ENCODE measurements at regions not wholly inside any gene's neighbourhood (a gene's known extent, or its start where the extent isn't known, plus 50 kb on each side); places are given as distances from the start of the nearest gene placed in this dataset.

DNA sequence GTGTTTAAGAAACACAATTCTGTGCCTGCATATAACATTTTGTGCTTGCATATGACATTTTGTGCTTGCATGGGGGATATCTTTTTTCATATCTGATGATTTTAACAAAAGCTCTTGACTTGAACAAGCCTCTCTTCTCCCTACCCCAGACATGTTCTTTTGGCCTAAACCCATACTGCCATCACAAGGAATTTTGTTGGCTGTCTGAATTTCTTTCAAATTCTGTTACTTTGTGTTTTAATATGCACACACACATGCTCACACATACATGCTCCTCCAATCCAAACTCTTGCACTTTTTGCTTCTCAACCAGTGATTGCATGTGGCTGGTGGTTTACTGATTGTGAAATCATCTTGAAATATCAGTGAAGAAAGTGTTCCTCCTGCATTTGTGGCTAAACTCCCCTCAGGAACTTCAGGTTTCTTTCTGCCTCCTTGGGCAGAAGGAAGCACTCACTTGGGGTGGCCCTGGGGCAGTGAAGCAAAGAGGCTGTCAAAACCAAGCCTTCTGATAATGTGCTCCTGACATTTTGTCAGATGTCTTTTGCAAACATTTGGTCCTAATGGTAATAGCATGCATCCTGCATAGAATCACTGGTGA lies 377.2 kb upstream of the KLF4 start:
- H3K9me3 ChIP-seq (ENCODE audit: low read length), result no peaks in the 10 kb centered on the region
- H3K79me2 ChIP-seq (ENCODE audit: insufficient read depth, low read length), result no peaks in the 10 kb centered on the region
- no peak overlapping the region for H3K9ac ChIP-seq (ENCODE audit: low read length)
- no peaks in the 10 kb centered on the region for H3K4me1 ChIP-seq (ENCODE audit: insufficient read depth, low read length, severe bottlenecking)
- TF ChIP-seq EZH2 (IDR thresholded peaks at IDR 0.05; ENCODE audit: borderline replicate concordance, low read length), result no peak
- TF ChIP-seq, protein P1, sequence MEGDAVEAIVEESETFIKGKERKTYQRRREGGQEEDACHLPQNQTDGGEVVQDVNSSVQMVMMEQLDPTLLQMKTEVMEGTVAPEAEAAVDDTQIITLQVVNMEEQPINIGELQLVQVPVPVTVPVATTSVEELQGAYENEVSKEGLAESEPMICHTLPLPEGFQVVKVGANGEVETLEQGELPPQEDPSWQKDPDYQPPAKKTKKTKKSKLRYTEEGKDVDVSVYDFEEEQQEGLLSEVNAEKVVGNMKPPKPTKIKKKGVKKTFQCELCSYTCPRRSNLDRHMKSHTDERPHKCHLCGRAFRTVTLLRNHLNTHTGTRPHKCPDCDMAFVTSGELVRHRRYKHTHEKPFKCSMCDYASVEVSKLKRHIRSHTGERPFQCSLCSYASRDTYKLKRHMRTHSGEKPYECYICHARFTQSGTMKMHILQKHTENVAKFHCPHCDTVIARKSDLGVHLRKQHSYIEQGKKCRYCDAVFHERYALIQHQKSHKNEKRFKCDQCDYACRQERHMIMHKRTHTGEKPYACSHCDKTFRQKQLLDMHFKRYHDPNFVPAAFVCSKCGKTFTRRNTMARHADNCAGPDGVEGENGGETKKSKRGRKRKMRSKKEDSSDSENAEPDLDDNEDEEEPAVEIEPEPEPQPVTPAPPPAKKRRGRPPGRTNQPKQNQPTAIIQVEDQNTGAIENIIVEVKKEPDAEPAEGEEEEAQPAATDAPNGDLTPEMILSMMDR (IDR thresholded peaks at IDR 0.05; ENCODE audit: low read length), result no peak
- H2AFZ ChIP-seq (ENCODE audit: low read length), result no peak overlapping the region
- no peaks in the 10 kb centered on the region for H3F3A ChIP-seq (ENCODE audit: insufficient read depth, low read length)
- H3K4me3 ChIP-seq (ENCODE audit: low read depth, low read length, poor library complexity, severe bottlenecking), result no peak overlapping the region
- no peak overlapping the region for H3K27ac ChIP-seq (ENCODE audit: low read depth, low read length, poor library complexity, severe bottlenecking)
- no peaks in the 10 kb centered on the region for H3K9me2 ChIP-seq (ENCODE audit: low read depth, low read length)
- H4K20me1 ChIP-seq (ENCODE audit: insufficient read depth, low read length), result no peaks in the 10 kb centered on the region
- no peaks in the 10 kb centered on the region for H3K36me3 ChIP-seq (ENCODE audit: insufficient read depth, low read length)
- H3K27me3 ChIP-seq (ENCODE audit: insufficient read depth, low read length), result no peaks in the 10 kb centered on the region
- no peak overlapping the region for H3K4me2 ChIP-seq (ENCODE audit: low read length)

DNA sequence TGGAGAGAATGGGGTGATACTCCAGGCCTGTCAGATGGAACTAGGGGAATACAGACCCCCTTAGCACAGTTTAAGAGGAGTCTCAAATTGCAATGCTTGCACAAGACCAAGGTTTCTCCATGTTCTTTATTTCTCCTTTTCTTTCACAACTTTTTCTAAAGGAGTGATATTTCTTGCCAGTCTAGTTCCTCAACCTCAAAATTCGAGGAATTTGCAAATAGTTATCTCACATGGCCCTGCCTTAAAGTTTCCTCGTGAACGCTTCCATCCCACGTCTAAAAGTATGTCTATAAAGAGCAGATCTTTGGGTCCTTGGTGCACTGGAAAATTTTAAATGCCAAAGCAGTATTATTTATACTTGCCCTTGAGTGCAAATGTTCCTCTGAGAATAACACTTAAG lies 373.8 kb upstream of the KLF4 start:
- TF ChIP-seq, protein P1 (IDR thresholded peaks at IDR 0.05; ENCODE audit: low read length), result no peak
- no peak for TF ChIP-seq EZH2 (IDR thresholded peaks at IDR 0.05; ENCODE audit: borderline replicate concordance, low read length)
- Histone ChIP-seq H3K27ac (ENCODE audit: low read depth, low read length, poor library complexity, severe bottlenecking) (no peak overlapping the region), H3K9me3 (ENCODE audit: low read length) (no peaks in the 10 kb centered on the region)

DNA sequence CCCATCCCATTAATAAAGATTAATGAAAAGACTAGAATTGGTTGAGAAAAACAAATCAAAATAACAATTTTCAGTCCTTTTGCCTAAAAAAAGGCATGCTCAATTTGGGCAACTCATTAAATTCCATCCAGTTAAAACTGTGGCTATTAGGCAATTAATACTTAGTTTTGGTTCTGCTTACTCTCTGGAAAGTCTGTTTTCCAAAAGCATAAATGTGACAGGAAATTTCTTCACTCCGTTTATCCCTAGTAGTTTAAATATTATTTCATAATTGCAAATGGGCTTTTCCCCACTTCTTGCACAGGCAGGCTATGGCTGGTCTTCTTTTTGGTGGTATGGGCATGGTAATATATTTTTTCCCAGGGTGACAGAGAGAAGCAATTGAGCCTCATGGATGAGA lies 373.3 kb upstream of the KLF4 start:
- H3K27me3 ChIP-seq (ENCODE audit: insufficient read depth, low read length), result no peaks in the 10 kb centered on the region
- TF ChIP-seq, protein P1 (IDR thresholded peaks at IDR 0.05; ENCODE audit: low read length), result no peak
- TF ChIP-seq EZH2 (IDR thresholded peaks at IDR 0.05; ENCODE audit: borderline replicate concordance, low read length), result no peak
- no peaks in the 10 kb centered on the region for H3K9me2 ChIP-seq (ENCODE audit: low read depth, low read length)
- H3K4me3 ChIP-seq (ENCODE audit: low read depth, low read length, poor library complexity, severe bottlenecking), result no peak overlapping the region
- no peak overlapping the region for H3K27ac ChIP-seq (ENCODE audit: low read depth, low read length, poor library complexity, severe bottlenecking)
- no peaks in the 10 kb centered on the region for H3K36me3 ChIP-seq (ENCODE audit: insufficient read depth, low read length)
- H3K9me3 ChIP-seq (ENCODE audit: low read length), result no peaks in the 10 kb centered on the region
- H3K4me1 ChIP-seq (ENCODE audit: insufficient read depth, low read length, severe bottlenecking), result no peaks in the 10 kb centered on the region
- H3K79me2 ChIP-seq (ENCODE audit: insufficient read depth, low read length), result no peaks in the 10 kb centered on the region
- H4K20me1 ChIP-seq (ENCODE audit: insufficient read depth, low read length), result no peaks in the 10 kb centered on the region
- no peak overlapping the region for H3K9ac ChIP-seq (ENCODE audit: low read length)
- no peaks in the 10 kb centered on the region for H3F3A ChIP-seq (ENCODE audit: insufficient read depth, low read length)
- H3K4me2 ChIP-seq (ENCODE audit: low read length), result no peak overlapping the region
- no peak overlapping the region for H2AFZ ChIP-seq (ENCODE audit: low read length)

More for the DNA sequence above, 373.8 kb upstream of the KLF4 start:
- no peak overlapping the region for H3K4me3 ChIP-seq (ENCODE audit: low read depth, low read length, poor library complexity, severe bottlenecking)
- no peak overlapping the region for H2AFZ ChIP-seq (ENCODE audit: low read length)
- no peaks in the 10 kb centered on the region for H3K79me2 ChIP-seq (ENCODE audit: insufficient read depth, low read length)
- no peaks in the 10 kb centered on the region for H3K27me3 ChIP-seq (ENCODE audit: insufficient read depth, low read length)
- no peaks in the 10 kb centered on the region for H4K20me1 ChIP-seq (ENCODE audit: insufficient read depth, low read length)
- H3K9me2 ChIP-seq (ENCODE audit: low read depth, low read length), result no peaks in the 10 kb centered on the region
- no peak overlapping the region for H3K9ac ChIP-seq (ENCODE audit: low read length)
- no peaks in the 10 kb centered on the region for H3K36me3 ChIP-seq (ENCODE audit: insufficient read depth, low read length)
- no peaks in the 10 kb centered on the region for H3K4me1 ChIP-seq (ENCODE audit: insufficient read depth, low read length, severe bottlenecking)
- H3K4me2 ChIP-seq (ENCODE audit: low read length), result no peak overlapping the region
- no peaks in the 10 kb centered on the region for H3F3A ChIP-seq (ENCODE audit: insufficient read depth, low read length)

Data from OCI-LY1 (cell line).